ENCODE measurements at regions not wholly inside any gene's neighbourhood (a gene's known extent, or its start where the extent isn't known, plus 50 kb on each side); places are given as distances from the start of the nearest gene placed in this dataset.

GRCh38 chr13:104920091-104920490, 1615.4 kb downstream of the EFNB2 start:
- ATAC-seq = no peak
- TF ChIP-seq CTCF (IDR thresholded peaks at IDR 0.05) = no peak
- H3K9me3 ChIP-seq = no peaks in the 10 kb centered on the region

GRCh38 chr13:104900191-104900817, 1635.2 kb downstream of the EFNB2 start:
- ATAC-seq (no peak), DNase-seq (no peak)
- H3K4me1 ChIP-seq (ENCODE audit: low read depth) = no peaks in the 10 kb centered on the region
- no peak for TF ChIP-seq CTCF (IDR thresholded peaks at IDR 0.05)
- intact Hi-C loops (cut with DNase I, micrococcal nuclease) = no loop called here
- H3K4me3 ChIP-seq = no peak overlapping the region
- no peaks in the 10 kb centered on the region for H3K9me3 ChIP-seq
- H3K36me3 ChIP-seq (ENCODE audit: low read depth) = no peaks in the 10 kb centered on the region

More at GRCh38 chr13:104920091-104920490, 1615.4 kb downstream of the EFNB2 start:
- DNase-seq = no peak
- no peak overlapping the region for H3K4me3 ChIP-seq
- H3K36me3 ChIP-seq (ENCODE audit: low read depth) = no peaks in the 10 kb centered on the region
- no peaks in the 10 kb centered on the region for H3K4me1 ChIP-seq (ENCODE audit: low read depth)
- intact Hi-C loops (cut with DNase I, micrococcal nuclease) = no loop called here

- Histone ChIP-seq H3K4me3 (no peak overlapping the region), H3K4me1 (ENCODE audit: low read depth) (no peaks in the 10 kb centered on the region), H3K9me3 (no peaks in the 10 kb centered on the region), H3K36me3 (ENCODE audit: low read depth) (no peaks in the 10 kb centered on the region)
- TF ChIP-seq CTCF (IDR thresholded peaks at IDR 0.05) = no peak
- ATAC-seq (no peak), DNase-seq (no peak)
- intact Hi-C loops (cut with DNase I, micrococcal nuclease) = no loop called here
These were observed 1637.0 kb downstream of the EFNB2 start for GRCh38 chr13:104898484-104898883.

GRCh38 chr13:104895521-104895920, 1639.9 kb downstream of the EFNB2 start:
- intact Hi-C loops (cut with DNase I, micrococcal nuclease) = no loop called here
- H3K4me1 ChIP-seq (ENCODE audit: low read depth) = no peaks in the 10 kb centered on the region
- H3K9me3 ChIP-seq = no peaks in the 10 kb centered on the region
- no peak for TF ChIP-seq CTCF (IDR thresholded peaks at IDR 0.05)
- no peak overlapping the region for H3K4me3 ChIP-seq
- no peak for DNase-seq
- no peaks in the 10 kb centered on the region for H3K36me3 ChIP-seq (ENCODE audit: low read depth)
- no peak for ATAC-seq

GRCh38 chr13:104875038-104875754, 1660.3 kb downstream of the EFNB2 start:
- no peak overlapping the region for H3K4me3 ChIP-seq
- ATAC-seq = no peak
- H3K9me3 ChIP-seq = no peaks in the 10 kb centered on the region
- no peaks in the 10 kb centered on the region for H3K4me1 ChIP-seq (ENCODE audit: low read depth)
- no peaks in the 10 kb centered on the region for H3K36me3 ChIP-seq (ENCODE audit: low read depth)
- intact Hi-C loops (cut with DNase I, micrococcal nuclease) = no loop called here
- no peak for TF ChIP-seq CTCF (IDR thresholded peaks at IDR 0.05)
- no peak for DNase-seq
